ACC112 (cell line): ENCODE measurements at regions not wholly inside any gene's neighbourhood (a gene's known extent, or its start where the extent isn't known, plus 50 kb on each side); places are given as distances from the start of the nearest gene placed in this dataset.

ENCODE experiments used
- H2AFZ ChIP-seq: fragments of 200-600 bp; sonication (generic); one replicate; pipeline ENCODE4 v1.6.0; 2017; ENCODE audit warnings: antibody characterized with exemption, low read length; ENCODE audit not compliant: unreplicated experiment
- H3K27ac ChIP-seq: fragments of 200-600 bp; sonication (generic); 2 replicates; pipeline ENCODE4 v1.5.1; 2014; ENCODE audit warnings: low read depth, mild to moderate bottlenecking, antibody characterized with exemption, low read length, moderate library complexity
- H3K27me3 ChIP-seq: fragments of 200-600 bp; sonication (generic); 2 replicates; pipeline ENCODE4 v1.6.1; 2014; ENCODE audit warnings: mild to moderate bottlenecking, antibody characterized with exemption, low read length, moderate library complexity, mixed read lengths; ENCODE audit not compliant: insufficient read depth
- H3K36me3 ChIP-seq: fragments of 200-600 bp; sonication (generic); 2 replicates; pipeline ENCODE4 v1.6.1; 2016; ENCODE audit warnings: mild to moderate bottlenecking, antibody characterized with exemption, low read length, moderate library complexity, mixed read lengths; ENCODE audit not compliant: insufficient read depth
- H3K4me1 ChIP-seq: fragments of 200-600 bp; sonication (generic); one replicate; pipeline ENCODE4 v1.6.1; 2016; ENCODE audit warnings: low read length, mixed read lengths; ENCODE audit not compliant: insufficient read depth, unreplicated experiment, control insufficient read depth
- H3K4me3 ChIP-seq: fragments of 200-600 bp; sonication (generic); 2 replicates; pipeline ENCODE4 v1.5.1; 2014; ENCODE audit warnings: mild to moderate bottlenecking, low read depth, low read length
- H3K79me2 ChIP-seq: fragments of 200-600 bp; sonication (generic); one replicate; pipeline ENCODE4 v1.6.0; 2016; ENCODE audit warnings: low read length; ENCODE audit not compliant: control insufficient read depth, unreplicated experiment, insufficient read depth

DNA sequence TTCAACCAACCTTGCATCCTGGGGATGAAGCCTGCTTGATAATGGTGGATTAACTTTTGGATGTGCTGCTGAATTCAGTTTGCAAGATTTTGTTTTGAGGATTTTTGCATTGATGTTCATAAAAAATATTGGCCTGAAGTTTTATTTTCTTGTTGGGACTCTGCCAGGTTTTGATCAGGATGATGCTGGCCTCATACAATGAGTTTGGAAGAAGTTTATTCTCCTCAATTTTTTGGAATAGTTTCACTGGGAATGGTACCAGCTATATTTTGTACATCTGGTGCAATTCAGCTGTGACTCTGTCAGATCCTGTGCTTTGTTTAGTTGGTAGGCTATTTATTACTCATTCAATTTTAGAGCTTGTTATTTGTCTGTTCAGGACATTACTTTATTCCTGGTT, 340.3 kb upstream of the TRAM1L1 start:
- Histone ChIP-seq H3K79me2 (no peaks in the 10 kb centered on the region), H3K27me3 (no peaks in the 10 kb centered on the region), H2AFZ (no peak overlapping the region), H3K27ac (no peak overlapping the region), H3K36me3 (no peaks in the 10 kb centered on the region), H3K4me1 (no peaks in the 10 kb centered on the region), H3K4me3 (no peak overlapping the region)

DNA sequence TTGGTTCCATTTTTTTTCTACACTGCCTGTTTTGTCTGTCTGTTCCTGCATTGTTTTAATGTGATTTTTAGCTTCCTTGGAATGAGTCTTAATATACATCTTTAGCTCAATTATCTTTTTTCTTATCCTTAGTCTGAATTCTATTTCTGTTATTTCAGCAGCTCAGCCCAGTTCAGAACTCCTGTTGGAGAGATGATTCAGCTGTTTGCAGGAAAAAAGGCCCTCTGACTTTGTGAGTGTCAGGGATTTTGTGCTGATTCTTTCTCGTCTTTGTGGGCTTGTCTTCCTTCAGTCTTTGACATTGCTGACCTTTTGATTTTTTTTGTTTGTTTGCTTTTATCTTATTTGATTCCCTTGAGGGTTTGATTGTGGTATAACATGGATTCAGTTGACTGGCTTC, 343.2 kb upstream of the TRAM1L1 start:
- Histone ChIP-seq H3K4me1 (no peaks in the 10 kb centered on the region), H3K27me3 (no peaks in the 10 kb centered on the region), H3K4me3 (no peak overlapping the region), H2AFZ (no peak overlapping the region), H3K27ac (no peak overlapping the region), H3K79me2 (no peaks in the 10 kb centered on the region), H3K36me3 (no peaks in the 10 kb centered on the region)

DNA sequence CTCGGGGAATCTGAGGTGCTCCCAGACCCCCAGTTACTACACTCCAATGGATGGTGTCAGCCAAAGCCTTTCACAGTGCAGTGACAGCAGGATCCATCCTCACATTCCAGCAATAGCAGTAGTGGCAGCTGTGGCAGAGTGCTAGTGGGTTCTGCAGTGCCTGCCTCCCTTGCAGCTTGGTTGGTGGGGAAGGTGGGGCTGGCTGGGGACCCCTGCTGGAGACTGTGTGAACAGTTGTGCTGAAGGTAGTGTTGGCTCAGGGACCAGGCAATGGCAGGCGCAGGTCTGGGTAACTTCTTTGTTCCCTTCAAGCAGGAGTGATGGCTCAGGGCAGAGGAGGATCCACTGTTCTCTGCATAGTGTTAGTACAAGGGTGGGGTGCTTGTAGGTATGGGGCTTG, 343.7 kb upstream of the TRAM1L1 start:
- no peaks in the 10 kb centered on the region for H3K27me3 ChIP-seq
- no peaks in the 10 kb centered on the region for H3K4me1 ChIP-seq
- no peak overlapping the region for H3K27ac ChIP-seq
- H3K4me3 ChIP-seq = no peak overlapping the region
- no peaks in the 10 kb centered on the region for H3K36me3 ChIP-seq
- no peak overlapping the region for H2AFZ ChIP-seq
- H3K79me2 ChIP-seq = no peaks in the 10 kb centered on the region

DNA sequence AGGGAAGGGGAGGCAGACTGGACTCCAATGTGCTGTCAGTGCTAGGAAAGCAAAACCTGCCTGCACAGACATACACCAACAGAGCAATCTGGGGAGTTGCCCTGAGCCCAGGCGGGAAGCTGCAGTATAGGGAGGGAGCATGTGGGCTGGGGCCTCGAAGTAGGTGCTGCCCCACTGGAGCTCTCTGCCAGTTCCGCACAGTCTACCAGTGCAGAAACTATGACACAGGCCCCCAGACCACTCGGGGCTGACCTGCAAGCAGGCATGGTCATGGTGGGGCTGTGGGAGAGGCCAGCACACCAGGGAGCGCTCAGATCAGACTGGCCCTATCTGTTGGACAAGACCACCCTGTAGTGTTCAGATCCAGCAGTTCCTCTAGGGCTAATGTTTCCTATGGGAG, 344.1 kb upstream of the TRAM1L1 start:
- H3K27ac ChIP-seq = no peak overlapping the region
- no peaks in the 10 kb centered on the region for H3K27me3 ChIP-seq
- H3K79me2 ChIP-seq = no peaks in the 10 kb centered on the region
- no peak overlapping the region for H3K4me3 ChIP-seq
- no peak overlapping the region for H2AFZ ChIP-seq
- no peaks in the 10 kb centered on the region for H3K36me3 ChIP-seq
- H3K4me1 ChIP-seq = no peaks in the 10 kb centered on the region

DNA sequence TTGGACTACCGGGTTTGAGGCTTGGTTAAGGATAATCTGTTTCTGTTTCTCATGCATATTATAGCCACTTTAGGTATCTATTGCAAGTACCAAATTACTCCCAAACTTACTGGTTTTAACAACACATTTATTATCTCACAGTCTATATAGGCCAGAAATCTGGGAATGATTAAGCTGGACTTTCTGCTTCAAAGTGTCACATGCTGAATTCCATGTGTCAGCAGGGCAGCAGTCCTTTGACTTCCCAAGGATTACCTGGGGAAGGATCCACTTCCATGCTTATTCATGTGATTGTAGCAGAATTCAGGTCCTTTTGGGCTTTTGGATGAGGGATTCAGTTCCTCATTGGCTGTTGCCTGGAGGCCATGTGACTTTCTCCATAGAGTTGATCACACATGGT, 349.0 kb upstream of the TRAM1L1 start:
- H3K27ac ChIP-seq = no peak overlapping the region
- no peaks in the 10 kb centered on the region for H3K79me2 ChIP-seq
- no peaks in the 10 kb centered on the region for H3K36me3 ChIP-seq
- no peaks in the 10 kb centered on the region for H3K4me1 ChIP-seq
- H2AFZ ChIP-seq = no peak overlapping the region
- H3K27me3 ChIP-seq = no peaks in the 10 kb centered on the region
- H3K4me3 ChIP-seq = no peak overlapping the region

DNA sequence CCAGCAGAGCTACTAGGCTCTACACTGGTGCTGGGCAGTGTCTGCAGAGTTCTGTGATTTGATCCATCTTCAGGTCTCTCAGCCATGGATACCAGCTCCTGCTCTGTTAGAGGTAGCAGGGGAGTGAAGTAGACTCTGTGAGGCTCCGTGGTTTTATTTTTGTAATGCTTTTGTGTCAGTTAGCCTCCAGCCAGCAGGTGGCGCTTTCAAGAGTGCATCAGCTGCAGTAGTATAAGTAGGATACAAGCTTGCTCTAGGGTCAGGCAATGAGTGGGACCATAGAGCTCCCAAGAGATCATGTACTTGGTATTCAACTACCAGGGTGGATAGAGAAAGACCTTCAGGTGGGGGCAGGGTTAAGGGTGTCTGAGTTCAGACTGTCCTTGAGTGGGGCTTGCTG, 362.5 kb upstream of the TRAM1L1 start:
- Histone ChIP-seq H3K27me3 (no peaks in the 10 kb centered on the region), H3K36me3 (no peaks in the 10 kb centered on the region), H3K4me3 (no peak overlapping the region), H2AFZ (no peak overlapping the region), H3K79me2 (no peaks in the 10 kb centered on the region), H3K27ac (no peak overlapping the region), H3K4me1 (no peaks in the 10 kb centered on the region)

DNA sequence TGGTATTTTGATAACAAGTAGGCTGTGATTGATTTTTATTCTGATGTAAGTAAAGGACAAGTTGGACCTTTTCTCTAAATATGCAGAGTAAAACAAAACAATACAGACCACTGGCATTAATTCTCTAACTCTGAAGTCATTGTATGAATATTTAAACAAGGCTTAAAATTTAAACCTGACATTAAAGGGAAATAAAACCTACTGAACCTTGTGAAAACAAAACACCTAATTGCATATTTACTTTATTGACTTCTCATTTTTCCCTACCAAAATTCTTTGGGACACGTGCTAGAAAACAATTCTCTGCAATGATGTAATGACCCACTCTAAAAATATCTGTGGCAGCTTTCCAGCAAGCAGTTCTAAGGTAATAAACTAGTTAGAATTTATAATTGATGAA, 369.7 kb upstream of the TRAM1L1 start:
- Histone ChIP-seq H3K27ac (no peak overlapping the region), H2AFZ (no peak overlapping the region), H3K4me3 (no peak overlapping the region), H3K36me3 (no peaks in the 10 kb centered on the region), H3K4me1 (no peaks in the 10 kb centered on the region), H3K27me3 (no peaks in the 10 kb centered on the region), H3K79me2 (no peaks in the 10 kb centered on the region)

DNA sequence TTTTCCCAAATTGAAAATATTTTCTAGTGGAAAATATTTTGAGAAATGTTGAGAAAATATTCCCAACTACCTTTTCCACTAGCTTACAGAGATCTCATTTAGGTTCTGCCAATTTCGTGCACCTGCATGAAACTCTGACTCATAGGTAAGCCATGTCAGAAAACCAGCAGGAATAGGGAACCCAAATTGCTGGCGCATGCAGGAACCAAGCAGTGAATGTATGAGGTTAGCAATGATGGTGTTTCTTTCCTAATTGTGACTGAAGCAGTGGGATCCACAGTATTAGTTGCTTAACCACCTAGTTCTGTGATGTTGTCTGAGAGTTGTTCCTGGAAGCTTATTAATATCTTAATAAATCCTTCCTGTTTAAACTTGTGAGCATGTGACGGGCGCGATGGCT, 381.0 kb upstream of the TRAM1L1 start:
- Histone ChIP-seq H3K4me3 (no peak overlapping the region), H3K27me3 (no peaks in the 10 kb centered on the region), H3K27ac (no peak overlapping the region), H3K4me1 (no peaks in the 10 kb centered on the region), H3K36me3 (no peaks in the 10 kb centered on the region), H3K79me2 (no peaks in the 10 kb centered on the region), H2AFZ (no peak overlapping the region)

DNA sequence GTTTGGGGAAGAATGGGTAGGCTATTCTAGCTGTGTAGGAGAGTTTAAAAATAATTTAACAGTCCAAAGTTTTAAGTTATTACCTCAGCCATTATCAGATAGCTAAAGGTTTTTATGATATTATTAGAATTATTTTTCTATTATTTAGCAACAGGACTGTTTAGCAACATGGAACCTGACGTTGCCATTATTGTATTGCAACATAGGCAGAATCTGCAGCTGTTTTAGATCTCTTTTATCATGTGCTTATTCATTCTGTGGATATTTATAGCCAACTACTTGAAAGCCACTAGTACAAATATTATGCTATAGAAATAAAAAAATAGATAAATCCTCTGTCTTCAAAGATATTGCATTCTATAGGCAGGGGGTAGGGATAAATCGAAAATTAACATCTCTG, 382.0 kb upstream of the TRAM1L1 start:
- Histone ChIP-seq H3K4me3 (no peak overlapping the region), H3K27me3 (no peaks in the 10 kb centered on the region), H3K36me3 (no peaks in the 10 kb centered on the region), H3K27ac (no peak overlapping the region), H2AFZ (no peak overlapping the region), H3K4me1 (no peaks in the 10 kb centered on the region), H3K79me2 (no peaks in the 10 kb centered on the region)

DNA sequence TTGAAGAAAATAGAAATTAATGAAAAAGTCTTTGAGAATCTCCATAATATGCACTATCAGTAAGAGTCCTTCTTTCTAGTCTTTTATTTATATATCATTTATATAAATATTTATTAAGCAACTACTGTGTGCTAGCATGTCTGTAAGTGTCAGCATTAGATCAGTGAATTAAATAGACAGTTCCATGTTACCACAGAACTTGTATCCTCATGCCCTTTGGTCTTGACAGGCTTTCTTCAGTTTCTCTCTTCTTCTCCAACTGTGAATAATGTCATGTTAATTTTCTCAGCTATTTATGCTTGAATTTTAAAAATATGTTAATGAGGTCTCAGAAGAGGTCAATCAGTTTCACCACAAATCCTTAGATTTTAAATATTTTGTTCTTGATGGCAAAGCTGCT, 389.6 kb upstream of the TRAM1L1 start:
- Histone ChIP-seq H3K4me1 (no peaks in the 10 kb centered on the region), H2AFZ (no peak overlapping the region), H3K4me3 (no peak overlapping the region), H3K36me3 (no peaks in the 10 kb centered on the region), H3K27ac (no peak overlapping the region), H3K27me3 (no peaks in the 10 kb centered on the region), H3K79me2 (no peaks in the 10 kb centered on the region)

DNA sequence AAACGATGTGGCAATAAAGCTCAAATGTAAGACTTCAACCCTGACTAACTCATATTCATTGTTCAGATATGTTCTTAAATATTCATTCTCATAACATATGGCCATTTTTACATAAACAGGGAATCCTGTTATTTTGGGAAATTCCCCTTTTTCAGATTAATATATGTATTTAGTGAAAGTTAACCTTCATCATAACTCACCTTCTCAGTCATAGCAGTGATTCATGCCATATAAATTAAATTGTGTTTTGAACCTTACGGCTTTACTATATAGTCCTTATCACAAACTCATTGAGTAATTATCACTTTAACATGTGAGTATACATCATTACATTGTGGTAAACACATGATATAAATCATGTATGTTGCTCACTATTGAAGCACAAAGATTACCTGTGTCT, 392.5 kb upstream of the TRAM1L1 start:
- Histone ChIP-seq H3K27ac (no peak overlapping the region), H2AFZ (no peak overlapping the region), H3K79me2 (no peaks in the 10 kb centered on the region), H3K36me3 (no peaks in the 10 kb centered on the region), H3K4me3 (no peak overlapping the region), H3K27me3 (no peaks in the 10 kb centered on the region), H3K4me1 (no peaks in the 10 kb centered on the region)

DNA sequence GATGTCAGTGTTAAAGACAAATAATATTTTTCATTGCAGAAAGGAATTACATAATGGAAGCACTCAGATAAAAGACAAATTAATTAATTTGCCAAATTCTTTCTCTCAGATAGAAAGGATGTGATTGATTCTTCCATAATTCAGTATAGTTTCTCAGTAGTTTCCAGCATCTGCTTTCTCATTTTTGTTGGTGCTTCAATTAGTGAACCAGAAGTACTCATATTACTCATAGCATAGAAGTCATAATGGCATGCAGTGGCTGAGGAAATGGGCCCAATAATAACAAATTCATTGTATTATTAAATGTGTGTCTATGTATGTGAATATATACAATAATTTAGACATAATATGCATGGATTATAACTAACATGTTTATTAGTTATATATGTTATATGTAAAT, 393.3 kb upstream of the TRAM1L1 start:
- Histone ChIP-seq H3K27me3 (no peaks in the 10 kb centered on the region), H3K36me3 (no peaks in the 10 kb centered on the region), H3K27ac (no peak overlapping the region), H3K4me3 (no peak overlapping the region), H3K4me1 (no peaks in the 10 kb centered on the region), H2AFZ (no peak overlapping the region), H3K79me2 (no peaks in the 10 kb centered on the region)
